Kidney epithelial cell (primary cell): ENCODE measurements at regions not wholly inside any gene's neighbourhood (a gene's known extent, or its start where the extent isn't known, plus 50 kb on each side); places are given as distances from the start of the nearest gene placed in this dataset.
"Not testable (repeated sequence)": the region's sequence is repeated elsewhere in the genome, so short reads cannot be mapped to it uniquely, and the experiment has no call there.

ENCODE experiments used
- DNase-seq: peaks from one replicate; pipeline ENCODE4 v3.0.0-alpha.2; 2010; ENCODE audit warnings: low read depth
- H3K27me3 ChIP-seq: 2 replicates; pipeline ENCODE4 v1.6.0; 2011; ENCODE audit warnings: low read length; ENCODE audit not compliant: control insufficient read depth, insufficient read depth
- H3K36me3 ChIP-seq: 2 replicates; pipeline ENCODE4 v1.5.1; 2011; ENCODE audit warnings: low read length; ENCODE audit not compliant: control insufficient read depth, insufficient read depth
- H3K4me3 ChIP-seq: 2 replicates; pipeline ENCODE4 v1.5.1; 2011; ENCODE audit warnings: low read depth, mild to moderate bottlenecking, control low read depth, low read length
- TF ChIP-seq, protein P1 (sequence below): IDR thresholded peaks from 2 replicates; pipeline ENCODE4 v1.5.1; 2011; ENCODE audit warnings: mild to moderate bottlenecking, moderate library complexity, low read length, control low read depth, inconsistent platforms; ENCODE audit not compliant: insufficient read depth, poor library complexity, severe bottlenecking

DNA sequence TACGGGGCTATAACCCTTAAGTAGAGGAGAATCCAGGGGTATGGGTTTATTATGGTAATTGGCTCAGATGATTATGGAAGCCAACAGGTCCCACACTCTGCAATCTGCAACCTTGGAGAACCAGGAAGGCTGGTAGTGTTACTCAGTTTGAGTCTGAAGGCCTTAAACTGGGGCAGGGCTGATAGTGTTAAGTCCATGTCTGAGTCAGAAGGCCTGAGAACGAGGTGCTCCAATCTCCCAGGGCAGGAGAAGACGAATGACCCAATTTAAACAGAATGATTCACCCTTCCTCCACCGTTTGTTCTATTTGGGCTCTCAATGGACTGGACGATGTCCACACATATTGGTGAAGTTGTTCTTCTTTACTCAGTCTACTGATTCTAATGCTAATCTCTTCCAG is 244.5 kb upstream of the PTER start:
- Histone ChIP-seq H3K4me3 (no peak overlapping the region), H3K27me3 (no peaks in the 10 kb centered on the region), H3K36me3 (no peaks in the 10 kb centered on the region)
- no peak for DNase-seq
- TF ChIP-seq, protein P1, sequence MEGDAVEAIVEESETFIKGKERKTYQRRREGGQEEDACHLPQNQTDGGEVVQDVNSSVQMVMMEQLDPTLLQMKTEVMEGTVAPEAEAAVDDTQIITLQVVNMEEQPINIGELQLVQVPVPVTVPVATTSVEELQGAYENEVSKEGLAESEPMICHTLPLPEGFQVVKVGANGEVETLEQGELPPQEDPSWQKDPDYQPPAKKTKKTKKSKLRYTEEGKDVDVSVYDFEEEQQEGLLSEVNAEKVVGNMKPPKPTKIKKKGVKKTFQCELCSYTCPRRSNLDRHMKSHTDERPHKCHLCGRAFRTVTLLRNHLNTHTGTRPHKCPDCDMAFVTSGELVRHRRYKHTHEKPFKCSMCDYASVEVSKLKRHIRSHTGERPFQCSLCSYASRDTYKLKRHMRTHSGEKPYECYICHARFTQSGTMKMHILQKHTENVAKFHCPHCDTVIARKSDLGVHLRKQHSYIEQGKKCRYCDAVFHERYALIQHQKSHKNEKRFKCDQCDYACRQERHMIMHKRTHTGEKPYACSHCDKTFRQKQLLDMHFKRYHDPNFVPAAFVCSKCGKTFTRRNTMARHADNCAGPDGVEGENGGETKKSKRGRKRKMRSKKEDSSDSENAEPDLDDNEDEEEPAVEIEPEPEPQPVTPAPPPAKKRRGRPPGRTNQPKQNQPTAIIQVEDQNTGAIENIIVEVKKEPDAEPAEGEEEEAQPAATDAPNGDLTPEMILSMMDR, result no peak

DNA sequence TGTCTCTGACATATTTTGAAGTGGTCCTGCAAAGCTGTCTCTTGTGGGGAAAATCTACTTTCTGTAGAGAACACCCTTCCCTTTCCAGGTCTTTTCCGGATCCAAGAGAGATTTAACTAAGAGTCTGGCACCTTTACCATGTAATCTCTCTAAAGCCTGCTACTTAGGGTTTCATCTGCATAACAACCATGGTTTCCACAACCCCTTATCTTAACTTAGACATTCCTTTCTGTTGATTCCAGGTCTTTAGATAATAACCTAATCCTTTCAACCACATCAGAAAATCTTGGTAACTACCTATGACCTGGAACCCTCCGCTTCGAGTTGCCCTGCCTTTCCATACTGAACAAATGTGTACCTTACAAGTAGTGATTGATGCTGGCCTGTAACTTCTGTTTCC is 243.6 kb upstream of the PTER start:
- Histone ChIP-seq H3K4me3 (no peak overlapping the region), H3K27me3 (no peaks in the 10 kb centered on the region), H3K36me3 (no peaks in the 10 kb centered on the region)
- TF ChIP-seq, protein P1, result no peak
- no peak for DNase-seq

DNA sequence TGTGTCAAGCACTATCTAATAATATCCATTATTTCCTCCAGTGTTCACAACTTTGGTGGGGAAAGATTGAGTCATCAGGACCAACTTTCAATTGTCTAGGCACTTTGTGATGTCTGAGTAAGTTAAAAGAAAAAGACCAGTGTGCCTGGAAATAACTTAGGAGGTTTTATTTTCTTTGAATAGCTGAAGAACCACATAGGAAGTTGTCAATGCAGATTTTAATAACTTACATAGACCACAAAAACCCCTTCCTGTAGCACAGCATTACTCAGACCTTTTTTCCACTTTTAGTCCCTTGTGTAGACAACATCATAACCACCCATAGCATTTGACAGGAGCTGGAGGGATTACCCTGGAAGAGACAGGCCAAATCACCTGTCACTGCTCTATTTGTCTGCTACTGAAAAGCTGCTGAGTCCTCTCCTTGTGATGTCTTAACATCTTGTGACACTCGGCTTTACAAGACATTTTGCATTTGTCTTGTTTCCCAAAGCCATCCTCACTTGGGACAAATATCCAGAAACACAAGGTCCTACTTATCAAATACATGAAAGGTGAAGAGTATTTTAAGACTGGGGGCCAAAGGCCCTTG is 241.5 kb upstream of the PTER start:
- Histone ChIP-seq H3K4me3 (no peak overlapping the region), H3K27me3 (no peaks in the 10 kb centered on the region), H3K36me3 (no peaks in the 10 kb centered on the region)
- no peak for DNase-seq
- TF ChIP-seq, protein P1, result no peak

DNA sequence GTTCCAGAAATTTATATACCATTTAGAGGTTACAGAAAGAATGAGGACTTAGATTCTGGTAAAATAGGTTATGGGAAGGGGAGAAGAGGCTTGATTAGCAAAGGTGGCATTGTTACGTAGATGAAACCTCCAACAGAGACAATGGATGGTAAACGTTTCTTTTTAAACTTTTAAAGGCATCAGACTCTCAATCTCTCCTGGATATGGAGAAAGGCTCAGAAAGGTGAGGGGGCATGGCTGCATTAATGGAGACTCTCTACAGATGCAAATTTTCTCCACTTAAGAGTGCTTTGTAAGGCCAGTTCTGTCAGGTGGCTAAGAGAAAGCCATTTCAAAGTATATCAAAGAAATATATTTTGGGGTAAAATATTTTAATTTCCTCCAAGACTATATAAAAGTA is 240.9 kb upstream of the PTER start:
- Histone ChIP-seq H3K4me3 (no peak overlapping the region), H3K27me3 (no peaks in the 10 kb centered on the region), H3K36me3 (no peaks in the 10 kb centered on the region)
- DNase-seq, result no peak
- TF ChIP-seq, protein P1, result no peak

DNA sequence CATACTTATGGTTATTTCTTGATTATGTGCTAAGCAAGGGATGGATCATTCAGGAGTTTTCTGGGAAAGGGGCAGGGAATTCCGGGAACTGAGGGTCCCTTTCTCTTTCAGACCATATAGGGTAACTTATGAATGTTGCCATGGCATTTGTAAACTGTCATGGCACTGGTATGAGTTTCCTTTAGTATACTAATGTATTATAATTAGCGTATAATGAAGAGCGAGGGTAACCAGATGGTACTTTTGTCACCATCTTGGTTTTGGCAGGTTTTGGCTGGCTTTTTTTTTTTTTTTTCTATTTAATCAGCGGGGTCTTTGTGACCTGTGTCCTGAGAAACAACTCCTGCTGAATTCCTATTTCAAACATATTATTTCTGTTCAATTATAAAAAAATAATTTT is 237.6 kb upstream of the PTER start:
- no peak for DNase-seq
- H3K4me3 ChIP-seq, result no peak overlapping the region
- H3K36me3 ChIP-seq, result no peaks in the 10 kb centered on the region
- TF ChIP-seq, protein P1, result no peak
- no peaks in the 10 kb centered on the region for H3K27me3 ChIP-seq

DNA sequence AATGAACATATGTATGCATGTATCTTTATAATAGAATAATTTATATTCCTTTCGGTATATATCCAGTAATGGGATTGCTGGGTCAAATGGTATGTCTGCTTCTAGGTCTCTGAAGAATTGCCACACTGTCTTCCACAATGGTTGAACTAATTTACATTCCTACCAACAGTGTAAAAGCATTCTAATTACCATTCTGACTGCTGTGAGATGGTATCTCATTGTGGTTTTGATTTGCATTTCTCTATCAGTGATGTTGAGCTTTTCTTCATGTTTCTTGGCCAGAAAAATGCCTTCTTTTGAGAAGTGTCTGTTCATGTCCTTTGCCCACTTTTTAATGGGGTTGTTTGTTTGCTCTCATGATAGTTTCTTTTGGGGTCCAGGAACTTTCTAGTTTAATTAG is 213.2 kb upstream of the PTER start:
- not testable (repeated sequence) for H3K27me3 ChIP-seq, H3K36me3 ChIP-seq, H3K4me3 ChIP-seq, DNase-seq
